HepG2 (cell line): ENCODE measurements at regions not wholly inside any gene's neighbourhood (a gene's known extent, or its start where the extent isn't known, plus 50 kb on each side); places are given as distances from the start of the nearest gene placed in this dataset.

Experiments
- CREM ChIP-seq, 2 experiments: sonication (generic) in 1 of 2; formaldehyde crosslinking in 1 of 2; IDR thresholded peaks; 2 replicates each; pipeline versions ENCODE4 v1.4.0 to v1.6.1; 2016 to 2020; ENCODE audit warnings: antibody characterized with exemption in 1 of 2, mild to moderate bottlenecking in 1 of 2, missing genetic modification reagents in 1 of 2
- EZH2 ChIP-seq: conservative IDR thresholded peaks from 2 replicates; pipeline ENCODE4 v1.6.1; 2012; ENCODE audit warnings: mild to moderate bottlenecking, low read depth, low read length, moderate library complexity
- FOXO1 ChIP-seq: sonication (generic); formaldehyde crosslinking; IDR thresholded peaks from 2 replicates; pipeline ENCODE4 v1.4.0; 2020; ENCODE audit warnings: missing genetic modification reagents
- GPN1 ChIP-seq: sonication (generic); formaldehyde crosslinking; IDR thresholded peaks from 2 replicates; pipeline ENCODE4 v1.5.1; 2020; ENCODE audit warnings: missing genetic modification reagents, borderline replicate concordance
- RFX1 ChIP-seq: fragments of 450-650 bp; IDR thresholded peaks from 2 replicates; pipeline ENCODE4 v1.6.1; 2017
- TMF1 ChIP-seq: sonication (generic); formaldehyde crosslinking; IDR thresholded peaks from 2 replicates; pipeline ENCODE4 v1.8.1; 2022; ENCODE audit warnings: low read depth, missing genetic modification reagents
- ZNF670 ChIP-seq: sonication (generic); formaldehyde crosslinking; IDR thresholded peaks from 2 replicates; pipeline ENCODE4 v1.8.0; 2022; ENCODE audit warnings: mild to moderate bottlenecking, missing genetic modification reagents, borderline replicate concordance
- ZNF776 ChIP-seq: sonication (generic); formaldehyde crosslinking; IDR thresholded peaks from 2 replicates; pipeline ENCODE4 v1.4.0; 2020; ENCODE audit warnings: mild to moderate bottlenecking, missing genetic modification reagents

GRCh38 chr10:47151920-47152319, 148.1 kb upstream of the GDF10 start:
- TF ChIP-seq RFX1 (no peak), ZNF776 (CRISPR knock-in tag) (no peak), TMF1 (no peak), CREM (IDR thresholded peaks at IDR 0.05) (no peak), CREM (CRISPR knock-in tag; IDR thresholded peaks at IDR 0.05) (no peak), FOXO1 (CRISPR knock-in tag) (no peak), ZNF670 (no peak), EZH2 (no peak), GPN1 (CRISPR knock-in tag) (no peak)
